SK-N-SH treated with all-trans-retinoic acid at 6 μM for 48 hours (cell line): ENCODE measurements at regions not wholly inside any gene's neighbourhood (a gene's known extent, or its start where the extent isn't known, plus 50 kb on each side); places are given as distances from the start of the nearest gene placed in this dataset.

ENCODE experiments used
- ATAC-seq: fragments of 200-7000 bp; cut with Tn5 transposase; 3 replicates; pipeline ENCODE4 v1.9.1; 2020; ENCODE audit warnings: mild to moderate bottlenecking, moderate library complexity
- ARNTL ChIP-seq: fragments of 450-650 bp; formaldehyde crosslinking; IDR thresholded peaks from 2 replicates; pipeline ENCODE4 v1.5.0; 2020; ENCODE audit warnings: low read depth, mild to moderate bottlenecking, moderate library complexity, borderline replicate concordance
- BACH2 ChIP-seq: fragments of 250-450 bp; sonication (Bioruptor Pico); IDR thresholded peaks from 2 replicates; pipeline ENCODE4 v1.9.0; 2021; ENCODE audit warnings: mild to moderate bottlenecking, borderline replicate concordance
- CREB5 ChIP-seq: fragments of 250-450 bp; sonication (Bioruptor Pico); IDR thresholded peaks from 2 replicates; pipeline ENCODE4 v1.5.1; 2020; ENCODE audit warnings: low read depth, mild to moderate bottlenecking, moderate library complexity
- CSDC2 ChIP-seq: fragments of 250-450 bp; sonication (Bioruptor Pico); IDR thresholded peaks from 2 replicates; pipeline ENCODE4 v1.5.0; 2020; ENCODE audit warnings: mild to moderate bottlenecking, moderate library complexity
- CSRNP3 ChIP-seq: fragments of 250-450 bp; sonication (Bioruptor Pico); IDR thresholded peaks from 2 replicates; pipeline ENCODE4 v1.5.1; 2021; ENCODE audit warnings: mild to moderate bottlenecking, moderate library complexity
- ESRRG ChIP-seq: fragments of 250-450 bp; sonication (Bioruptor Pico); IDR thresholded peaks from 2 replicates; pipeline ENCODE4 v1.6.1; 2021; ENCODE audit warnings: mild to moderate bottlenecking
- GLIS3 ChIP-seq: fragments of 250-450 bp; sonication (Bioruptor Pico); IDR thresholded peaks from 2 replicates; pipeline ENCODE4 v1.5.0; 2020; ENCODE audit warnings: mild to moderate bottlenecking, moderate library complexity
- ISL1 ChIP-seq: fragments of 250-450 bp; sonication (Bioruptor Pico); IDR thresholded peaks from 2 replicates; pipeline ENCODE4 v2.1.2; 2022; ENCODE audit warnings: mild to moderate bottlenecking, moderate library complexity
- OSR1 ChIP-seq: fragments of 250-450 bp; sonication (Bioruptor Pico); IDR thresholded peaks from 2 replicates; pipeline ENCODE4 v1.8.0; 2022; ENCODE audit warnings: moderate library complexity, mild to moderate bottlenecking, inconsistent platforms
- PATZ1 ChIP-seq: fragments of 250-450 bp; sonication (Bioruptor Pico); IDR thresholded peaks from 2 replicates; pipeline ENCODE4 v1.8.0; 2020; ENCODE audit warnings: mild to moderate bottlenecking, moderate library complexity, borderline replicate concordance
- POU6F1 ChIP-seq: fragments of 250-450 bp; sonication (Bioruptor Pico); IDR thresholded peaks from 2 replicates; pipeline ENCODE4 v1.8.0; 2021; ENCODE audit warnings: low read depth, mild to moderate bottlenecking, moderate library complexity, borderline replicate concordance
- PPARA ChIP-seq: fragments of 250-450 bp; sonication (Bioruptor Pico); IDR thresholded peaks from 2 replicates; pipeline ENCODE4 v1.5.0; 2020; ENCODE audit warnings: mild to moderate bottlenecking, borderline replicate concordance
- RARB ChIP-seq: fragments of 250-450 bp; sonication (Bioruptor Pico); IDR thresholded peaks from 2 replicates; pipeline ENCODE4 v1.8.0; 2021; ENCODE audit warnings: mild to moderate bottlenecking, moderate library complexity
- SNAI2 ChIP-seq: fragments of 250-450 bp; sonication (Bioruptor Pico); IDR thresholded peaks from 2 replicates; pipeline ENCODE4 v1.5.0; 2020; ENCODE audit warnings: mild to moderate bottlenecking, moderate library complexity
- TCF4 ChIP-seq: fragments of 250-450 bp; sonication (Bioruptor Pico); IDR thresholded peaks from 2 replicates; pipeline ENCODE4 v1.8.0; 2021; ENCODE audit warnings: mild to moderate bottlenecking, moderate library complexity, borderline replicate concordance
- TOX ChIP-seq: fragments of 250-450 bp; sonication (Bioruptor Pico); IDR thresholded peaks from 2 replicates; pipeline ENCODE4 v1.8.0; 2021; ENCODE audit warnings: mild to moderate bottlenecking, moderate library complexity, borderline replicate concordance
- TSHZ2 ChIP-seq: fragments of 250-450 bp; sonication (Bioruptor Pico); IDR thresholded peaks from 2 replicates; pipeline ENCODE4 v1.5.0; 2020; ENCODE audit warnings: mild to moderate bottlenecking, moderate library complexity
- ZC3H10 ChIP-seq: fragments of 250-450 bp; sonication (Bioruptor Pico); IDR thresholded peaks from 2 replicates; pipeline ENCODE4 v1.5.1; 2021; ENCODE audit warnings: mild to moderate bottlenecking, moderate library complexity
- ZFP3 ChIP-seq: fragments of 250-450 bp; sonication (Bioruptor Pico); IDR thresholded peaks from 2 replicates; pipeline ENCODE4 v1.5.0; 2020; ENCODE audit warnings: mild to moderate bottlenecking, moderate library complexity
- ZFP30 ChIP-seq: fragments of 450-650 bp; formaldehyde crosslinking; IDR thresholded peaks from 2 replicates; pipeline ENCODE4 v1.5.0; 2022; ENCODE audit warnings: mild to moderate bottlenecking, moderate library complexity
- ZNF565 ChIP-seq: fragments of 450-650 bp; formaldehyde crosslinking; conservative IDR thresholded peaks from 2 replicates; pipeline ENCODE4 v1.5.0; 2020; ENCODE audit warnings: low read depth, mild to moderate bottlenecking, moderate library complexity
- ZNF70 ChIP-seq: fragments of 450-650 bp; formaldehyde crosslinking; IDR thresholded peaks from 2 replicates; pipeline ENCODE4 v1.5.0; 2020; ENCODE audit warnings: mild to moderate bottlenecking, moderate library complexity
- ZNF8 ChIP-seq: fragments of 450-650 bp; formaldehyde crosslinking; IDR thresholded peaks from 2 replicates; pipeline ENCODE4 v1.5.0; 2020; ENCODE audit warnings: mild to moderate bottlenecking, moderate library complexity

DNA sequence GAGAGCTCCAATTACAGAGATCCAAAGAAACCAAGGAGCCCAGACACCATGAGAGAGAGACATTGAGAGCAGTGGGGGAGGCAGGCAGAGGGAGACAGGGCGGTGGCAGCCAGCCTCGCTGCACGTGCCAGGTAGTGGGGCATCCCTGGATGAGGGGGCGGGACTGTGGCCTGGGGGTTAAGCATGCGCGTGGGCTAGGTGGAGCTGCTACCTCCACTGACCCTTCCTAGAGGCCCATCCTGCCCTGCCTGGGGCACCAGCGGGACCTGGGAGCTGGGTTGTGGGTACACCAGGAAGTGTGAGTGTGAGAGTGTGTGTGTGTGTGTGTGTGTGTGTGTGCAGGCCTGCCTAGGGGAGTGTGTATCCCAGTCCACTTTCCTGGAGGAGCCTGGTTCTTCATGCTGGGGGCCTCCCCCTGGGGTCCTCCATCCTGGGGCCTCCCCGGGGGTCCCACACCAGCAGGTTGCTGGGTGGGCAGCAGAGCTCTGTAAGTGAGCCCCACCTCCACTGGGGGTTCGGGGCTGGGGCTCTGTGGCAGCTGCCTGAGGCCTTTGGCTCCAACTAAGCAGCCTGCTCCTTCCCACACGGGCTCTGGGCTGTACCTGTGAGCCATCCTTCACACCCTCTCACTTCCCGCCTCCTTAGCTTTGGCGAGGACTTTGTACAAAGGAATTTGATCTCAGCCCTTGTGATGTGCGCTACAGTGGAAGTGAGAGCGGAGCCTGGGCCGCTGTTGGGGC lies 127.4 kb downstream of the IRF8 start:
- ATAC-seq = no peak
- TF ChIP-seq PATZ1 (no peak), CSDC2 (CRISPR knock-in tag) (no peak), ZNF8 (CRISPR knock-in tag) (no peak), SNAI2 (CRISPR knock-in tag) (no peak), ESRRG (CRISPR knock-in tag) (no peak), TSHZ2 (no peak), ZC3H10 (no peak), OSR1 (no peak), TOX (CRISPR knock-in tag) (no peak), ZNF565 (CRISPR knock-in tag) (no peak), ISL1 (CRISPR knock-in tag) (no peak), GLIS3 (no peak), ZNF70 (no peak), ZFP30 (CRISPR knock-in tag) (no peak), CSRNP3 (CRISPR knock-in tag) (no peak), PPARA (no peak), ARNTL (CRISPR knock-in tag) (no peak), CREB5 (no peak), ZFP3 (CRISPR knock-in tag) (no peak), POU6F1 (CRISPR knock-in tag) (no peak)

- no peak for ATAC-seq
- TF ChIP-seq ARNTL (CRISPR knock-in tag) (no peak), CSRNP3 (CRISPR knock-in tag) (no peak), SNAI2 (CRISPR knock-in tag) (no peak), GLIS3 (no peak), RARB (no peak), BACH2 (CRISPR knock-in tag) (no peak), ZNF8 (CRISPR knock-in tag) (no peak), ESRRG (CRISPR knock-in tag) (no peak), ZC3H10 (no peak), CREB5 (no peak), ISL1 (CRISPR knock-in tag) (no peak), ZFP3 (CRISPR knock-in tag) (no peak), PATZ1 (no peak), POU6F1 (CRISPR knock-in tag) (no peak), TCF4 (CRISPR knock-in tag) (no peak), OSR1 (no peak), ZNF565 (CRISPR knock-in tag) (no peak)
Observed at GRCh38 chr16:86026916-86027315, 128.0 kb downstream of the IRF8 start.
